NT2/D1 (cell line): ENCODE measurements at regions not wholly inside any gene's neighbourhood (a gene's known extent, or its start where the extent isn't known, plus 50 kb on each side); places are given as distances from the start of the nearest gene placed in this dataset.
"Not testable (repeated sequence)": the region's sequence is repeated elsewhere in the genome, so short reads cannot be mapped to it uniquely, and the experiment has no call there.

ENCODE experiments used
- DNase-seq: peaks from one replicate; pipeline ENCODE4 v3.0.0-alpha.2; 2011; ENCODE audit warnings: low read depth, low spot score
- H3K27me3 ChIP-seq: 2 replicates; pipeline ENCODE4 v1.6.0; 2011; ENCODE audit warnings: mild to moderate bottlenecking; ENCODE audit not compliant: insufficient read length, insufficient read depth
- H3K36me3 ChIP-seq: 2 replicates; pipeline ENCODE4 v1.6.1; 2011; ENCODE audit warnings: mild to moderate bottlenecking, low read length, mixed read lengths; ENCODE audit not compliant: insufficient read depth, insufficient read length
- H3K4me1 ChIP-seq: 2 replicates; pipeline ENCODE4 v1.5.1; 2011; ENCODE audit not compliant: insufficient read depth, insufficient read length
- H3K4me3 ChIP-seq: 2 replicates; pipeline ENCODE4 v1.5.1; 2011; ENCODE audit warnings: low read depth; ENCODE audit not compliant: insufficient read length
- H3K9ac ChIP-seq: 2 replicates; pipeline ENCODE4 v1.6.0; 2011; ENCODE audit warnings: low read depth; ENCODE audit not compliant: insufficient read length
- H3K9me3 ChIP-seq: 2 replicates; pipeline ENCODE4 v1.5.1; 2011; ENCODE audit warnings: mild to moderate bottlenecking, low read length; ENCODE audit not compliant: insufficient read depth
- SUZ12 ChIP-seq: IDR thresholded peaks from 2 replicates; pipeline ENCODE4 v1.6.1; 2011; ENCODE audit not compliant: insufficient read length, insufficient read depth; ENCODE audit errors: extremely low read depth
- YY1 ChIP-seq: IDR thresholded peaks from 2 replicates; pipeline ENCODE4 v1.6.1; 2011; ENCODE audit not compliant: insufficient read length, insufficient read depth
- ZNF274 ChIP-seq: IDR thresholded peaks from 2 replicates; pipeline ENCODE4 v1.6.1; 2011; ENCODE audit warnings: mild to moderate bottlenecking, low read depth, low read length

GRCh38 chr7:113320419-113320818 lies 202.1 kb upstream of the SMIM30 start:
- no peaks in the 10 kb centered on the region for H3K36me3 ChIP-seq
- H3K27me3 ChIP-seq: no peaks in the 10 kb centered on the region
- H3K4me3 ChIP-seq: no peak overlapping the region
- no peak for DNase-seq
- no peak overlapping the region for H3K9ac ChIP-seq
- no peak for TF ChIP-seq ZNF274
- TF ChIP-seq YY1: no peak
- no peak for TF ChIP-seq SUZ12
- no peaks in the 10 kb centered on the region for H3K9me3 ChIP-seq
- no peaks in the 10 kb centered on the region for H3K4me1 ChIP-seq

- Histone ChIP-seq H3K4me1 (no peaks in the 10 kb centered on the region), H3K4me3 (no peak overlapping the region), H3K9me3 (no peaks in the 10 kb centered on the region), H3K36me3 (no peaks in the 10 kb centered on the region), H3K27me3 (no peaks in the 10 kb centered on the region), H3K9ac (no peak overlapping the region)
- no peak for DNase-seq
- TF ChIP-seq SUZ12 (no peak), ZNF274 (no peak), YY1 (no peak)
These were observed 196.2 kb upstream of the SMIM30 start for GRCh38 chr7:113314594-113314993.

GRCh38 chr7:113308399-113308798 lies 190.0 kb upstream of the SMIM30 start:
- no peak for DNase-seq
- no peak for TF ChIP-seq SUZ12
- TF ChIP-seq ZNF274: no peak
- TF ChIP-seq YY1: no peak
- no peak overlapping the region for H3K9ac ChIP-seq
- H3K36me3 ChIP-seq: no peaks in the 10 kb centered on the region
- H3K4me1 ChIP-seq: no peaks in the 10 kb centered on the region
- H3K27me3 ChIP-seq: no peaks in the 10 kb centered on the region
- H3K4me3 ChIP-seq: no peak overlapping the region
- no peaks in the 10 kb centered on the region for H3K9me3 ChIP-seq

- no peaks in the 10 kb centered on the region for H3K36me3 ChIP-seq
- no peak for DNase-seq
- H3K27me3 ChIP-seq: no peaks in the 10 kb centered on the region
- no peak overlapping the region for H3K4me3 ChIP-seq
- no peak overlapping the region for H3K9ac ChIP-seq
- no peaks in the 10 kb centered on the region for H3K9me3 ChIP-seq
- H3K4me1 ChIP-seq: no peaks in the 10 kb centered on the region
- TF ChIP-seq ZNF274 (no peak), YY1 (no peak), SUZ12 (no peak)
These were observed 188.8 kb upstream of the SMIM30 start for GRCh38 chr7:113307147-113307546.

- Histone ChIP-seq H3K4me3 (no peak overlapping the region), H3K9ac (no peak overlapping the region), H3K4me1 (no peaks in the 10 kb centered on the region), H3K27me3 (no peaks in the 10 kb centered on the region), H3K36me3 (no peaks in the 10 kb centered on the region), H3K9me3 (no peaks in the 10 kb centered on the region)
- no peak for DNase-seq
- TF ChIP-seq YY1: no peak
- TF ChIP-seq SUZ12: no peak
- no peak for TF ChIP-seq ZNF274
These were observed 187.9 kb upstream of the SMIM30 start for GRCh38 chr7:113306302-113306701.

- H3K27me3 ChIP-seq: no peaks in the 10 kb centered on the region
- H3K9me3 ChIP-seq: no peaks in the 10 kb centered on the region
- TF ChIP-seq ZNF274 (no peak), YY1 (no peak), SUZ12 (no peak)
- no peak overlapping the region for H3K4me3 ChIP-seq
- H3K36me3 ChIP-seq: no peaks in the 10 kb centered on the region
- H3K9ac ChIP-seq: no peak overlapping the region
- H3K4me1 ChIP-seq: no peaks in the 10 kb centered on the region
- DNase-seq: no peak
These were observed 185.8 kb upstream of the SMIM30 start for GRCh38 chr7:113304104-113304503.

- not testable (repeated sequence) for H3K9me3 ChIP-seq, H3K4me3 ChIP-seq, H3K27me3 ChIP-seq, DNase-seq, H3K9ac ChIP-seq, H3K36me3 ChIP-seq, H3K4me1 ChIP-seq
These were observed 185.0 kb upstream of the SMIM30 start for GRCh38 chr7:113303388-113303787.

- Histone ChIP-seq H3K9ac (no peak overlapping the region), H3K36me3 (no peaks in the 10 kb centered on the region), H3K9me3 (no peaks in the 10 kb centered on the region), H3K4me1 (no peaks in the 10 kb centered on the region), H3K4me3 (no peak overlapping the region), H3K27me3 (no peaks in the 10 kb centered on the region)
- no peak for TF ChIP-seq YY1
- no peak for TF ChIP-seq SUZ12
- no peak for TF ChIP-seq ZNF274
- no peak for DNase-seq
These were observed 183.6 kb upstream of the SMIM30 start for GRCh38 chr7:113301983-113302382.
